CD4-positive, alpha-beta T cell treated with Interferon alpha-2 for 1 hour (primary cell): ENCODE measurements at regions not wholly inside any gene's neighbourhood (a gene's known extent, or its start where the extent isn't known, plus 50 kb on each side); places are given as distances from the start of the nearest gene placed in this dataset.
"Not testable (repeated sequence)": the region's sequence is repeated elsewhere in the genome, so short reads cannot be mapped to it uniquely, and the experiment has no call there.

ENCODE experiments used
- DNase-seq, 2 donors: peaks; one replicate each; pipeline ENCODE4 v3.0.0-alpha.2; 2020 to 2022

DNA sequence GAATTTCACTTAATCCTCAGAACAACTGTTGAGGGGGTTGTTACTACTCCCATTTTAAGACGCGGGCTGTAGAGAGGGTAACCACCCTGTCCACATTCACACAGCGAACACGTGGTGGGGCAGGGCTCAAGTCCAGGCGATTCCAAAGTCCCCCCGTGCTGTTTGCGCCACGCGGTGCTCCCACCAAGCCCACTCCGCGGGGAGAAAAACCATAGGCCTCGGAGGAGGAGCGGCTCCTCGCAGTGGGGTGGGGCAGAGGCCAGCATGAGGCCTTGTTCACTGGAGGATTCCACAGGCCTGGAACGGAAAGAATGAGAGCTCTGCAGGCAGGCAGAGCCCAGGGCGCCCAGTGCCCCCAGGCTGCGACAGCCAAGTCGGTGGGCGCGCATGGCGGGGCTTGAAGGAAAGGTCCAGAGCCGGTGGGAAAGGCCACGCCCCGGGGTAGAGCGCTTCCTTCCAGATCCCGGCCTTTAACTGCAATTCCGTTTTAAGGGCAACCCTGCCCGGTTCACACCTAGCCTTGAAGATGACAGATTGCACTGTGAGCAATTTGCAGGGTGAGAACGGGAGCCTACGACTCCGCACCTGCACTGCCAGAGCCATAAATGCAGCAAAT lies 161.8 kb upstream of the TBL1XR1 start:
- peak; percentile 39 to 50 for DNase-seq

DNA sequence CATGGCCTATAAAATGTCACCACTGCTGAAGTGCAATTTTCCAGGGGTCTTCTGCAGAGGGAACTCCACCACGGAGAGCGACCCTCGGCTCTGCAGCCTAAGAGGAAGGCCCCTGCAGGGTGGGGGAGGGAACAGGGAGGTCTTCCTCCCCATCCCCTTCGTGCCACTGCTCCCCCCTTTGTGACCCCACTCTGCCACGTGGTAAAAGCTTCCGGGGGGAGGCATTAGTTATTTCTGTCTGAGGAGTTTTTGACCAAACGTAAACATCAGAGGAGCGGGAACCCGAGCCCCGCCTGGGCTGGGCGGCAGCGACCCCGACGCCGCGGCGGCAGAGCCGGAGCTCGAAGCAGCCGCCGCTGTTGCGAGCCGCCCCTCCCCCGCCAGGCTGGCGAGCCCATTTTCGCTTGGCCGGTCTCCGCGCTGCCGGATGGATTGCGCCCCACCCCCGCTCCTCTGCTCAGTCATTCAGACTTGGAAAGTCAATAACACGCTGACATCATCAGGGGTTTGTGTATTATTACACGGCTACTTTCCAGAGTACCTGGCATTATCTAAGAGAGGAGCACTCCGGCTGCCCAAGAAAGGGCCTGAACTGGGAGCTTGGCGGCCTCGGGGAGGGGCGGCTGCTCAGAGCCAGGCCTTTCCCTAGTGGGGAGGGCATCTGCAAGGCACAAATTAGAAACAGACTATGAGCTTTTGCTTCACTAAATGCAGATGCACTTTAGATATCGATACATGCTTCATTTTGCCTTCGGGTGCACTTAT lies 162.5 kb upstream of the TBL1XR1 start:
- peak; percentile 94 to 96 for DNase-seq

DNA sequence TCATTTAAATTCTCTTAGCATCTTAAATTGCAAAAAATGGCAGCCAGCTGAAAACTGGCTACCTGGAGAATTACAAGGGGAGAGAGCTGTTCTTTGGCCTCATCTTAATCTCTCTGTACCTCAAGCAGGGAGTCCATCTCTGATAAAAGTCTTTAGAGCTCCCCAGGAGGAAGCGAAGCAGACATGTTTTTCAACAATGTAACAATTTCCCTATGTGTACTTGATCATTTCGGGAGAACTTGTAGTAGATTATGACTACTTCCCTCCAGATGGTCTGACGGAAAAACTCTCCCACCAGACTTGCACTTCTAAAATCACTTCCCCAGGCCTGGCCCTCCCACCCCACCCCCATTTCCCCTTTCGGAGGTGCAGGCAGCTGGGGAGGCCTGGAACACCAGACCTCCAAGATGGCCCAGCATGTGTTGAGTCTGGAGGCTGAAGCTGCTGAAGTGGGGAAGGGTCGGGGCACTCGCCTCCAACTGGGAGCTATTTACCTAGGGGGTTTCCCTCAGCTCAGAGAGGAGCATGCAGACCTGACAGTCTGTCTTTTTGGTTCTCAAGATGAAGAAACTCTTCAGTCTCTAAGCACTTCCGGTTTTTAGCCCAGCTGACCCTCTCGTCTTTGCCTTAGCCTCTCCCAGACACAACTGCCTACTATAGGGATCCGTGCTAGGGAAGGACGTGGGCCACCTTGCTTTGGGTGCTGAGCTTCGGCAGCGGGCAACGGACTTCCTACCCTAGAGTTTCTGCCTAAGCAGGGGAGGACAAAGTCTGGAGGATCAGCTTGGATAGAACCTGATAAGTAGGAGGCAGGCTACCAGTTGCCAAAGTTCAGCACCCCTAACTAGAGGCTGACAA lies 164.0 kb upstream of the TBL1XR1 start:
- no peak for DNase-seq

DNA sequence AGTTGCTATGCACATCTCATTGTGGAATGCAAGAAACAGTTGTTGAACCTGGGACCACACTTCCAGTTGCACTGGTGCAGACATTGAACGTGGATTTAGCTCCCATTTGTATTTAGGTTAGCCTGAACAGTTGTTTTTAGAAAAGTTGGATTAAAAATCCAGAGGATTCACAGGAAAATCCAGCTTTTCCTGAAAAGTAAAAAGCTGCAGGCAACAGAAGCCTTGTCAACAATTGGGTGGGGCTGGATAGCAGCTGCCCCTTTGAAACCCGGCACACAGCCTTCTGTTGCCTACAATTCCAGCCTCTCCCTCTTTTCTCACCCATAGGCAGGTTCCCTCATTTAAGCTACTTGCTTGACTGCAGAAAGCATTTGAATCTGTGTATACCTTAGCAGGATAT lies 165.3 kb upstream of the TBL1XR1 start:
- DNase-seq, result no peak

DNA sequence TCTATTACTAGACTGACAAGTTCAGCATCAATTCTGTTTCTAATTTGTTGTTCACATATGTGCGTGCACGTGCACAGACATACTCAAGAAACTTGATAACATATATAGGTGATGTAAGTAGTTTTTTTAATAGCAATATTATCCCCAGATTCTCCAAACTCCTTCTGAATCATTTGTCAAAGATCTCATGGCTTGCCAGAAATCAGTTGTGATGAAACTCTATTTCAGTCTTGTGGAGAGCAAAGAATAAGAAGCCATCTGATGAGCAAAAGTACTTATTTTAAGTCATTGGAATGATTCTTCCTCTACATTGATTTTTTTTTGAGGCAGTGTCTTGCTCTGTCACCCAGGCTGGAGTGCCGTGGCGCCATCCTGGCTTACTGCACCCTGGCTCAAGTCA lies 167.0 kb upstream of the TBL1XR1 start:
- DNase-seq, result no peak

DNA sequence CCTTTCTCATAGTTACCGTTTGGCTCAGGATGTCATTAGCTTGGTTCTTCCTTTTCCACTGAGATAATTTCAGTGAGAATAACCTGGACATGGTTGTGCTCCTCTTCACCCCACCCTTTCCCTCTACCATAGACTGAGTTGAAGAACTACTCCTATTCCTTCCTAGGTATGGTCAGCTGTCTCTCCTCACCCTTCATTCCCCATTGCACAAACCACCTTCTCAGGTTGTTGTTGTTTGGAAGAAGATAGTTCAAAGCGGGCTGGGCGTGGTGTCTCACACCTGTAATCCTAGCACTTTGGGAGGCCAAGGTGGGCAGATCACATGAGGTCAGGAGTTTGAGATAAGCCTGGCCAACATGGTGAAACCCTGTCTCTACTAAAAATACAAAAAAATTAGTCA lies 168.0 kb upstream of the TBL1XR1 start:
- not testable (repeated sequence) for DNase-seq

DNA sequence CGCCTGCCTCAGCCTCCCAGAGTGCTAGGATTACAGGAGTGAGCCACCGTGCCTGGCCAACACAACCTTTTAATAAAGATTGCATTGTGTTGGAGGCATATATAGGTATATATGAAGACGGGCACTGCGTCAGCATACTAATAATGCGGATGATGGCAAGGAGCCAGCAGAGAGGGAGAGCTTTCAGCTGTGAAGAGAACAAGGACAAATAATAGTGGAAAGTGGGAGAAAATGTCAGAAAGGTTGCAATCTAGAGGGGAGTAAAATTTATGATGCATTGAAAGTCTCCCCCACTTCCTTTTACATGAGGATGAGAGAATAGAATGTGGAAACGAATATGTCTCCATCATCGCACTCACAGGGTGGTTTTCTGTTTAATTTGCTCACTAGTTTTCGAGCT lies 170.5 kb upstream of the TBL1XR1 start:
- no peak for DNase-seq

DNA sequence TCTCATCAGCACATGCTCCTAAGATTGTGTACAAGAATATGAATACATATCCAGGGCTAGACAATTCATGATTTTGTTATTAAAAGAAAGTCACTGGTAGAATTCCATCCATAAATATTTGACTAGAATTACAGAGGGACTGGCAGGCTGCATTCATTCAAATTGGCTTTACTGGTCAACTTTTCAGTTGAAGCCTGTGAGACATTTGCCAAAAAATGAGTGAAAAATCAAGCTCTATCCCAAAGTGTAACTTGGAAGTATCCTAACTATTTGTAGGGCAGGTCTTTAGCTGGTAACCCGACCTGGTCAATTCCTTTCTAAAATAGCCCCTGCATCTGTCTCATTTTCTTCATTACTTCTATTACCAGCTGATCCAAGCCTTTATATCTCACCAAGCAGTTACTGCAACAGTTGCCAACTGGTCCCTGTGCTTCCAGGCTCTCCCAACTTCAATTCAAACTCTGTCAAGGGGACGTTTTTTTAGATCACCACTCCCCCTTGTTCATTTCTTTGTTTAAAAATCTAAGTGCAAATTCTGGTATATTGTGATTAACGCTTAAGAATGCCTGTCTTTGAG lies 173.1 kb upstream of the TBL1XR1 start:
- DNase-seq, result no peak

DNA sequence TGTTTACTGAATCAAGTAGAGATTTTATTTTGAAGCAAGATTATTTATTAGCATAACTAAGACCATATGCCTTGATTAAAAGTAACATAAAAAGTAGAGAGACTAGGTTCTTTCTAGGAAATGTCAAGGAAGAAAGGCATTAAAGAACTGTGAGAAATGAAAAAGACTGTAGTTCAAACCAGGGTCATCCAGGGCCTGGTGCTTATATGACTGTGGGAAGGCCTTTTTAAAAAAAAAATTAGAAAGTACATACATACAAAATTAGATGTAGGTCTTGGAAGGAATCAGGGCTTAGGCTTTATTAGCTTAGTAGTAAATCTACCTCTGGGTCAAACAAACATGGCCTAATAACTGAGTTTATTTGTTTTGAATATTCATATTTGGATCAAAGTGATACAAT lies 173.9 kb upstream of the TBL1XR1 start:
- no peak for DNase-seq

DNA sequence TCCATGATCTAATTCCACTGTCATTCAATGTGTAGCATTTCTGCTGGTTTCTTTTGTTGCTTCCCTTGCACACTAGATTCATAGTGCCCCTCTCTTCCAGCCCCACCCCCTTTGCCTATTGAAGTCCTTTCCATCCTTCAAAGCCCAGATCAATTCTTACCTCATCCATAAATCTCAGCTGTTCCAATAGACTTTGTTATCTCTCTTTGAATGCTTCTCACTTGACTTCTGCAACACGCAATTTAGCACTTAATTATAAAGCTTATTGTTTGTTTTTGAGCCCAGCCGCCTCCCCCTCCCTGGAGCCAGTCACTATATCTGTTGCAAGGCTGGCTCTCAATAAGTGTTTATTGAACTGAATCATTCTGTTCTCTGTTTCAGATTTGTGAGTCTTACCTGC lies 174.6 kb upstream of the TBL1XR1 start:
- no peak for DNase-seq

DNA sequence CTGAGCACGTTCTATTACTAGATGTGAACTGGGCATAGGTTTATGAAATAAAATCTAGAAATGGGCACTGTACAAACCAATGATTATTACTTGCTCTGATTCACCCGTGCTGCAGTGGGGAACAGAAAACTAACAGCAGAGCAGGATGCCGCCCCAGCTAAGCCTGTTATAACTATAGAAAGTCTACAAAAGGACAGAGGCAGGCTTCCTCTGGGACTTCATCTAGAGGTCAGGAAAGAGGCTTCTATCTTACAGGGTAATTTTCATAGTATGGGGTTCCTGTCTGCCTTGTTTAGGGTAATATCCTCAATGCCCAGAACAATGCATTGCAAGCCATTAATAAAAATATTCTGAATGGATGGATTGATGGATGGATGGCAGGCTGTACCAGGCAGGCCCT lies 177.0 kb upstream of the TBL1XR1 start:
- DNase-seq, result no peak

DNA sequence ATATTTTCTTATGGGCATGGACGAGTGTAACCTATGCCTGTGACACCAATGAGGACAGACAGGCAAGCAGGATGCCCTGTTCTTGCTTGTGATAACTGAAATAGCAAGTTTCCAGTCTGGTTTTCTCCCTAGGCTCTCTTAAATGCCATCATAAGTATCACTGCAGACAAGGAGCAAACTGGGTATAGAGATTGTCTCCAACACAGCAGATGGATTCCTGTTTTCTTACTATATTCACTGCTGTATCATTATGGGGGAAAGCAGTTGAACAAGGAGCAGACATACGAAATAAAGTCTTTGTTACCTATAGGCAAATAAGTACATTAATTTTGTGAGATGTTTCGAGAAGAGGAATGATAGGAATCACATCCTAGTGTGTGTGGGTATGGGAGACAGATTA lies 178.0 kb upstream of the TBL1XR1 start:
- DNase-seq, result no peak

DNA sequence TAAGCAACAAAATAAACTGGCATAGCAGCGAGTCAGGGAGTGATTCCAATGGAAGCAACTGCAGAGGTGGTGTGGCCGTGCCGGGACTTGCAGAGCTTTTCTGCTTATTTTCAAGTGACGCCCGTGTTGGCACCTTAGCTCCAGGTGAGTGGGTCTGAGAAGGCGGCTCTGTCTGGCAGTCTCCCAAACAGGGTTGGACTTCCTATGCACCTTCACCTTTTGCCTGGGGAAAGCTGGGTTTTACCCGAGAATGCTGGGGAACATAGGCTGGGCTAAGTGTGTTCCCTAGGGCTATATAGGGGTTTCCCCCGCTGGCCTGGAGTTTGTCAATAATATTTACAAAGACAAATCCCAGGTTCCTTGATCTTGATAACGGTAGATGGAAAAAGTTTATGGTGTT lies 179.9 kb upstream of the TBL1XR1 start:
- no peak for DNase-seq

DNA sequence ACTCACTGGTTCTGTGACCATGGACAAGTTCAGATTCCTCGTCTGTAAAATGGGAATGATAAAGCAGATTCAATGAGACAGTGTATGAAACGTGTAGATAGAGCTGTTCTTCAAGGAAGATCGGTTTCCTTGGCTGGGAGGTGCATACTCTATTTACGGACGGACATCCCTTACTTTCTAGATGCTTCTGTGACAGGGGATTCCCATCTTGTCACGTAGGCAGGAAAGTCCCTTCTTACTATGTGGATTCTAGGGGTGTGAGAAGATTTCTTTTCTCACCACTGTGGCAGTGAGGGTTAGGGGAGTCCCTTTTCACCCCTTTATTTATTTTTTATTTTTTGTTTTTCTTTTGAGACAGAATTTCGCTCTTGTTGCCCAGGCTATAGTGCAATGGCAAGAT lies 180.9 kb upstream of the TBL1XR1 start:
- DNase-seq, result peak in 1 of 2 donors; percentile 33

DNA sequence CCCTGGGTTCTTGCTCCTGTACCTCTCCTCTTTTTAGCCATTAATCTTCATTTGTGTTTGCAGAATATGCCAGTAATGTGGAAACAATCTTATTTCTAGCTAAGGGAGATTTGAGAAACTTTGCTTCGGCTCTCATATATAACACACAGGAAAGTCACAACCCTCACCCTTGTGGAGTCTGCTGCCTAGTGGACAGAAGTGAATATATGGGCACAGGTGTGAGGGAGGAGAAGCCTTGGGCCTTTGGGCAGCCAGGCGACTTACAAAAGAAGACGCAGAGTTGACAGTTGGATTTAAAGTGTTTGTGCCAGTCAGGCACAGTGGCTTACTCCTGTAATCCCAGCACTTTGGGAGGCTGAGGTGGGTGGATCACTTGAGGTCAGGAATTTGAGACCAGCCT lies 181.8 kb upstream of the TBL1XR1 start:
- DNase-seq, result no peak

DNA sequence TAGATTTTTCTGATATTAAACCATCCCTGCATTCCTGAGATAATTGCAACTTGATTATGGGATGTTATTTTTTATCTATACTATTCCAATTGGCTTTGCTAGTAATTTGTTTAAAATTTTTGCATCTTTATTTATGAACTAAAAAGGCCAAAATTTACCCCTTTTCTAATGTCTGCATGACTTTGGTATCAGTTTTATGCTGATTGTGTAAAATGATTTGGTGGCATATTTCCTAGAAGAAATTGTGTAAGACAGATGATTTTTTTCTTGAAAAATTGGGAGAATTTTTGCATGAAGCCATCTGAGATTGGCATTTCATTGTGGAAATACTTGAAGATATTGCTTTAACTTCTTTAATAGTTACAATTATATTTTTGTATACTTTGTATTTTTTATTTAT lies 183.8 kb upstream of the TBL1XR1 start:
- no peak for DNase-seq

DNA sequence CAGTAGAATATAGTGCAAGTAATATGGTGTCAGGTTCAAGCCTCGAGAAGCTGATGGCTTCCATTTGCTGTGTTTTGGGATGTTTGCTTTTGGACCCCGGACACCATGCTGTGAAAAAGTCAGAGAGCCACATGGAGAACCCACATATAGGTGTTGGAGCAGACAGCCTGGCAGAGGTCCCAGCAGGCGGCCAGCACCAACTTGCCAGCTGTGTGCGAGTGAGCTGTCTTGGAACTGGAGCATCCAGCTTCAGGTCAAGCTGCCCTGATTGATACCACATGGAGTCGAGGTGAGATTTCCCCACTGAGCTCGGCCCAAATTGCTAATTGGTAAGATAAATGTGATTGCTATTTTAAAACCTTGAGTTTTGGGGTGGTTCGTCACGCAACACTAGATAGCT lies 185.7 kb upstream of the TBL1XR1 start:
- DNase-seq, result no peak

DNA sequence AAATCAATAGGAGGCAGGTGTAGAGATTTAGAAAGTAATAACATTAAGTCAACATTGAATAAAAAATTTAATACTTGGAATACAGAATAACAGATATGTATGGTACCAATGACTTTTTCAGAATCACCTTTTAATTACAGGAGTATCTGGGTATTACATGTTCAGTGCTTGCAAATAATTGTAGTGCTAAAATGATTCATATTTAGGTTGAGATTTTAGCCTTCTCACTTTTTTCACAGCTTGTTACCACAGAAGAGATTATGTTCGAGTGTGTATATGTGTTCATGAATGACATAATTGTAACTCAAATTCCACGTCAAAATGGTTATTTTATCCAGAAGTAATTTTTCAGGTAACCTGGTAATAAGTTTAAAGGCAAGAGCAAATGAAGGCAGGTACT lies 187.9 kb upstream of the TBL1XR1 start:
- DNase-seq, result no peak

DNA sequence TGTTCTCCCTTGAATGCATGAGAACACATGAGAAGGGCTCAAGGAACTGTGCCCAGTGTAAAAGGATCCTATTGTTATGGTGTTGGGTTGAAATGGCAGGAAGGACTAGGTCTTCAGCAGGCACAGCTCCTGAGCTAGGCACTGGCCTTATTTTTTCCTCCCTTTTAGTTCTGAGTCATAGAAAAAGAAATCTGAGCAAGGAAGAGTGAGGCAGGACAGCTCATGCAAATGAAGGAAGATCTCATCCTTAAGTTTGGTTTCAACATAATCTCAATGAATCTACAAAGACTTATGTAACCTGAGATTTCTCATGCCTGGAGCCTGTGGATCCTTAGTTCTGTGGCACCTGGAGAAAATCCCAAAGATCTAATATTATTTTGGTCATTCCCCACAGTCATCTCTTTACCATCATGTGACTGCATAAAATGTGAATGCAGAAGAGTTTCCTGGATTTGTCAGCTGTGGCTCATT lies 188.6 kb upstream of the TBL1XR1 start:
- no peak for DNase-seq

DNA sequence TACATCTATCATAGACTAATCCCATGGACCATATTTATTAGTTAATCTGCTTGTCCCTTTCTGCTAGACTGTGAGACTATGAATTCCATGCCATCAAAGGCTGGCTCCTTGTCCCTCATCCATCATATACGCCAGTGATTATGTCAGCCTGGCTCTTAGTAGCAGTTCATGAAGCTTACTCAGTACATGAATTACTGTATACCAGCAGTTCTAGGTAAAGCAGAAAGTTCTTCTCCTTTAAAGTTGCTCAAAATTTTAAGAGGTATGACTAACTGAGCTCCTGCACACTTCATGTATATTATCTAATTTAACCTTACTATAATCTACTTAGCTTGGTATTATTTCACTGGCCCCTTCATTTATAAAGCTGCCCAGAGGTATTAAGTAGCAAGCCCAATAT lies 190.9 kb upstream of the TBL1XR1 start:
- no peak for DNase-seq

DNA sequence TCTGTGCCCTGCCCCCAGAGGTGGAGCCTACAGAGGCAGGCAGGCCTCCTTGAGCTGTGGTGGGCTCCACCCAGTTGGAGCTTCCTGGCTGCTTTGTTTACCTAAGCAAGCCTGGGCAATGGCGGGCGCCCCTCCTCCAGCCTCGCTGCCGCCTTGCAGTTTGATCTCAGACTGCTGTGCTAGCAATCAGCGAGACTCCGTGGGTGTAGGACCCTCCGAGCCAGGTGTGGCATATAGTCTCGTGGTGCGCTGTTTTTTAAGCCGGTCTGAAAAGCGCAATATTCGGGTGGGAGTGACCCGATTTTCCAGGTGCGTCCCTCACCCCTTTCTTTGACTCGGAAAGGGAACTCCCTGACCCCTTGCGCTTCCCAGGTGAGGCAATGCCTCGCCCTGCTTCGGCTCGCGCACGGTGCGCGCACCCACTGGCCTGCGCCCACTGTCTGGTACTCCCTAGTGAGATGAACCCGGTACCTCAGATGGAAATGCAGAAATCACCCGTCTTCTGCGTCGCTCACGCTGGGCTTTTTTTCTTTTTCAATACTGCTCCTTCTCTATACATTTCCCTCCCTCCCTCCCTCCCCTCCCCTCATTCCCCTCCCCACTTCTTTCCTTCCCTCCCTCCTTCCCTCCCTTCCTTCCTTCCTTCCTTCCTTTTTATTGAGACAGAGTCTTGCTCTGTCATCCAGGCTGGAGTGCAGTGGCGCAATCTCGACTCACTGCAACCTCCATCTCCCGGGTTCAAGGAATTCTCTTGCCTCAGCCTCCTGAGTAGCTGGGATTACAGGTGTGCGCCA lies 197.1 kb upstream of the TBL1XR1 start:
- DNase-seq, result not testable (repeated sequence)

DNA sequence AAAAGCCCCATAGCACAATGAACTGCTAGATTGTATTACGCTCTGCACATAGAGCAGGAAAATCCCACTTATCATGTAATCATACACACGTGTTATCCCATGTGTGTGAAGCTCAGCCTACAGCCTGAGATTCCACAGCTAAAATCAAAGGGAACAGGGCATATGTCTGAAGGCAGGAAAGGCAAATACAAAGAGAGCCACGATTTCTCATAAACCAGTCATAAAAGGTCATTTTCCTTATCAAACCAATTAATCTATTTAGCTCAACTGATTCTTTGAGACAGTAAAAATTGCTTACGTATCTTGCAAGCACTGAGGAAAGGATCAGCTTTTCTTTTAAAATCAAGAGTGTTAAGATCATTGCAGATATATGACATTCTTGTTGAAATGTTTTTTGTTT lies 199.5 kb upstream of the TBL1XR1 start:
- DNase-seq, result no peak

DNA sequence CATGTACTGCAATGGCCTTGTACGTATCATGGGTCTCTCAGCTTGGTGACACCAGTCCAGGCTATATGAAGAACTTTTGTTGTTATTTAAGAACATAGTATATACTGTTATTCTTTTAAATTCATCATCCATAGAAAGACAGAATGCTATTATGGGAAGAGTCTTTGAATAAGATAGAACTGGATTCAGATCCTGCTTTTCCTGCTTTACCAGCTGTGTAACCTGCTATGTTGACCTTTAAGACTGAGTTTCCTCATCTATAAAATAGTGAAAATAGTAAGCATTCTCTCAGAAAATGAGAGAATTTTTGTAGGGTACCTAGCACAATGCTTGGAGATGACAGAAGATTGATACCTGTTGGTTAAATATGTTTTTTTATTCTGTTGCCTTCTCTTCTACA lies 204.1 kb upstream of the TBL1XR1 start:
- DNase-seq, result no peak
